WTC11 (cell line): ENCODE measurements at regions not wholly inside any gene's neighbourhood (a gene's known extent, or its start where the extent isn't known, plus 50 kb on each side); places are given as distances from the start of the nearest gene placed in this dataset.

Experiments used
- ATAC-seq: fragments of 200-7000 bp; cut with Tn5 transposase; 2 replicates; pipeline ENCODE4 v1.10.0; 2021; ENCODE audit warnings: mild to moderate bottlenecking, moderate library complexity
- CTCF ChIA-PET: fragments of 300-600 bp; sonication (Branson Sonifier 250); formaldehyde crosslinking; loops from one replicate; lab custom pipeline; 2021; ENCODE audit warnings: antibody characterized with exemption; lab: Charles Lee
- POLR2A ChIA-PET: fragments of 350-600 bp; sonication (Branson Sonifier 250); formaldehyde crosslinking; loops from one replicate; lab custom pipeline; 2021; ENCODE audit warnings: antibody characterized with exemption; lab: Charles Lee
- DNase-seq: peaks from one replicate; pipeline ENCODE4 v3.0.0; 2021; ENCODE audit warnings: low spot score
- H3K27ac Mint-ChIP-seq: 2 replicates; pipeline ENCODE4 v1.8.0; 2021; ENCODE audit warnings: mixed read lengths
- H3K27me3 Mint-ChIP-seq: 2 replicates; pipeline ENCODE4 v1.8.0; 2021; ENCODE audit warnings: low read depth, mild to moderate bottlenecking, moderate library complexity, mixed read lengths
- H3K36me3 Mint-ChIP-seq: 2 replicates; pipeline ENCODE4 v1.8.0; 2021; ENCODE audit warnings: mixed read lengths
- H3K4me1 Mint-ChIP-seq: 2 replicates; pipeline ENCODE4 v1.8.0; 2022; ENCODE audit warnings: mixed read lengths
- H3K4me3 Mint-ChIP-seq: 2 replicates; pipeline ENCODE4 v1.8.0; 2021; ENCODE audit warnings: mild to moderate bottlenecking, moderate library complexity, mixed read lengths
- H3K9me3 Mint-ChIP-seq: 2 replicates; pipeline ENCODE4 v1.8.0; 2021; ENCODE audit warnings: mixed read lengths
- HMGA2 ChIP-seq: fragments of 250-450 bp; sonication (Bioruptor Pico); IDR thresholded peaks from 2 replicates; pipeline ENCODE4 v1.4.0; 2021; ENCODE audit warnings: mild to moderate bottlenecking, moderate library complexity
- MYBL2 ChIP-seq: sonication (generic); formaldehyde crosslinking; IDR thresholded peaks from 2 replicates; pipeline ENCODE4 v1.8.1; 2023; ENCODE audit warnings: mild to moderate bottlenecking, moderate library complexity, missing genetic modification reagents
- NFE2L1 ChIP-seq: sonication (generic); formaldehyde crosslinking; IDR thresholded peaks from 2 replicates; pipeline ENCODE4 v1.8.1; 2023; ENCODE audit warnings: missing genetic modification reagents
- NFYB ChIP-seq: sonication (generic); formaldehyde crosslinking; conservative IDR thresholded peaks from 2 replicates; pipeline ENCODE4 v1.8.0; 2022; ENCODE audit warnings: low read depth, missing genetic modification reagents
- NR3C1 ChIP-seq: sonication (generic); formaldehyde crosslinking; conservative IDR thresholded peaks from 2 replicates; pipeline ENCODE4 v1.8.1; 2023; ENCODE audit warnings: low read depth, mild to moderate bottlenecking, missing genetic modification reagents
- PRRX2 ChIP-seq: fragments of 250-450 bp; sonication (Bioruptor Pico); IDR thresholded peaks from 2 replicates; pipeline ENCODE4 v1.8.0; 2021; ENCODE audit warnings: mild to moderate bottlenecking
- RORB ChIP-seq: fragments of 250-450 bp; sonication (Bioruptor Pico); IDR thresholded peaks from 2 replicates; pipeline ENCODE4 v1.9.0; 2021; ENCODE audit warnings: mild to moderate bottlenecking
- SMAD4 ChIP-seq: sonication (generic); formaldehyde crosslinking; IDR thresholded peaks from 2 replicates; pipeline ENCODE4 v1.8.0; 2022; ENCODE audit warnings: mild to moderate bottlenecking, missing genetic modification reagents
- SOX15 ChIP-seq: fragments of 250-450 bp; sonication (Bioruptor Pico); IDR thresholded peaks from 2 replicates; pipeline ENCODE4 v1.9.0; 2021; ENCODE audit warnings: mild to moderate bottlenecking
- TP53 ChIP-seq: sonication (generic); formaldehyde crosslinking; IDR thresholded peaks from 2 replicates; pipeline ENCODE4 v1.8.1; 2023; ENCODE audit warnings: mild to moderate bottlenecking, missing genetic modification reagents
- ZNF232 ChIP-seq: sonication (generic); formaldehyde crosslinking; IDR thresholded peaks from 2 replicates; pipeline ENCODE4 v1.8.0; 2022; ENCODE audit warnings: mild to moderate bottlenecking, missing genetic modification reagents
- ZNF317 ChIP-seq: sonication (generic); formaldehyde crosslinking; IDR thresholded peaks from 2 replicates; pipeline ENCODE4 v1.8.1; 2023; ENCODE audit warnings: low read depth, mild to moderate bottlenecking, moderate library complexity, missing genetic modification reagents, borderline replicate concordance
- ZNF671 ChIP-seq: fragments of 250-450 bp; sonication (Bioruptor Pico); IDR thresholded peaks from 2 replicates; pipeline ENCODE4 v1.8.0; 2021; ENCODE audit warnings: mild to moderate bottlenecking
- TF ChIP-seq, protein P1 (sequence below): sonication (generic); formaldehyde crosslinking; IDR thresholded peaks from 2 replicates; pipeline ENCODE4 v1.8.1; 2023; ENCODE audit warnings: mild to moderate bottlenecking, missing genetic modification reagents
- TF ChIP-seq, protein P2 (sequence below): sonication (generic); formaldehyde crosslinking; conservative IDR thresholded peaks from 2 replicates; pipeline ENCODE4 v1.8.1; 2023; ENCODE audit warnings: mild to moderate bottlenecking, low read depth, missing genetic modification reagents, moderate library complexity
- TF ChIP-seq, protein P3 (sequence below): fragments of 250-450 bp; sonication (Bioruptor Pico); conservative IDR thresholded peaks from 2 replicates; pipeline ENCODE4 v1.9.0; 2021; ENCODE audit warnings: mild to moderate bottlenecking
- TF ChIP-seq, protein P4 (sequence below): fragments of 250-450 bp; sonication (Bioruptor Pico); IDR thresholded peaks from 2 replicates; pipeline ENCODE4 v1.9.0; 2021; ENCODE audit warnings: moderate library complexity, mild to moderate bottlenecking, inconsistent platforms, borderline replicate concordance
- TF ChIP-seq, protein P5 (sequence below): fragments of 200-600 bp; IDR thresholded peaks from 2 replicates; pipeline ENCODE4 v1.8.0; 2022; ENCODE audit warnings: antibody characterized with exemption
- TF ChIP-seq, protein P6 (sequence below): sonication (generic); formaldehyde crosslinking; conservative IDR thresholded peaks from 2 replicates; pipeline ENCODE4 v1.8.1; 2022; ENCODE audit warnings: mild to moderate bottlenecking, missing genetic modification reagents
- TF ChIP-seq, protein P7 (sequence below): sonication (generic); formaldehyde crosslinking; IDR thresholded peaks from 2 replicates; pipeline ENCODE4 v1.8.1; 2023; ENCODE audit warnings: mild to moderate bottlenecking, moderate library complexity, missing genetic modification reagents

DNA sequence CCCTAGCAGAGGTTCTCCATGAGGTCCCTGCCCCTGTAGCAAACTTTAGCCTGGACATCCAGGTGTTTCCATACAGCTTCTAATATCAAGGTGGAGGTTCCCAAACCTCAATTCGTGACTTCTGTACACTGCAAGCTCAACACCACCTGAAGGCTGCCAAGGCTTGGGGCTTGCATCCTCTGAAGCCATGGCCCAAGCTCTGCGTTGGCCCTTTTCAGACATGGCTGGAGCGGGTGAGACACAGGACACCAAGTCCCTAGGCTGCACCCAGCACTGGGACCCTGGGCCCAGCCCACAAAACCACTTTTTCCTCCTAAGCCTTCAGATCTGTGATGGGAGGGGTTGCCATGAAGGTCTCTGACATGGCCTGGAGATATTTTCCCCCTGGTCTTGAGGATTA is 1292.0 kb downstream of the CDH8 start (continued):
- TF ChIP-seq, protein P1, sequence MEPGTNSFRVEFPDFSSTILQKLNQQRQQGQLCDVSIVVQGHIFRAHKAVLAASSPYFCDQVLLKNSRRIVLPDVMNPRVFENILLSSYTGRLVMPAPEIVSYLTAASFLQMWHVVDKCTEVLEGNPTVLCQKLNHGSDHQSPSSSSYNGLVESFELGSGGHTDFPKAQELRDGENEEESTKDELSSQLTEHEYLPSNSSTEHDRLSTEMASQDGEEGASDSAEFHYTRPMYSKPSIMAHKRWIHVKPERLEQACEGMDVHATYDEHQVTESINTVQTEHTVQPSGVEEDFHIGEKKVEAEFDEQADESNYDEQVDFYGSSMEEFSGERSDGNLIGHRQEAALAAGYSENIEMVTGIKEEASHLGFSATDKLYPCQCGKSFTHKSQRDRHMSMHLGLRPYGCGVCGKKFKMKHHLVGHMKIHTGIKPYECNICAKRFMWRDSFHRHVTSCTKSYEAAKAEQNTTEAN (CRISPR knock-in tag) = no peak
- no peak for TF ChIP-seq MYBL2 (CRISPR knock-in tag)
- TF ChIP-seq TP53 (CRISPR knock-in tag) = no peak

DNA sequence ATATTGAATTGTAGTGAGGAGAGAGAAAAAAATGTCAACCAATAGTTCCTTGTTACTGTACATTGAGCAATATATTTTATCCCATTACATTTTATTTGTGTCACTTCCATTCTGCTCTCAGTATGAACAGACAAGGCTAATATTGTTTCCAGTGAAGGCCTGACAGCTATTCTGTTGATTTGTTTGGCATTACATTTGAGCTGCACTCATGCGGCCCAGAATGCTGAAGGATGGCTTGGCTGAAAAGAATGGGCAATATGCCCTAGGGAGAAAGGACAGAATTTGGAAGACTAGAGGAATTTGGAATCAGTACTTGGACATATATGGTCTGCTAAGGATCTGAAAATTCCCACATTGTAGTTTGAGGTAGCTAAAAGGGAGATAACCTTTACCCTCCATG is 1294.4 kb downstream of the CDH8 start:
- POLR2A ChIA-PET = no interaction called here
- DNase-seq = no peak
- TF ChIP-seq, protein P2, sequence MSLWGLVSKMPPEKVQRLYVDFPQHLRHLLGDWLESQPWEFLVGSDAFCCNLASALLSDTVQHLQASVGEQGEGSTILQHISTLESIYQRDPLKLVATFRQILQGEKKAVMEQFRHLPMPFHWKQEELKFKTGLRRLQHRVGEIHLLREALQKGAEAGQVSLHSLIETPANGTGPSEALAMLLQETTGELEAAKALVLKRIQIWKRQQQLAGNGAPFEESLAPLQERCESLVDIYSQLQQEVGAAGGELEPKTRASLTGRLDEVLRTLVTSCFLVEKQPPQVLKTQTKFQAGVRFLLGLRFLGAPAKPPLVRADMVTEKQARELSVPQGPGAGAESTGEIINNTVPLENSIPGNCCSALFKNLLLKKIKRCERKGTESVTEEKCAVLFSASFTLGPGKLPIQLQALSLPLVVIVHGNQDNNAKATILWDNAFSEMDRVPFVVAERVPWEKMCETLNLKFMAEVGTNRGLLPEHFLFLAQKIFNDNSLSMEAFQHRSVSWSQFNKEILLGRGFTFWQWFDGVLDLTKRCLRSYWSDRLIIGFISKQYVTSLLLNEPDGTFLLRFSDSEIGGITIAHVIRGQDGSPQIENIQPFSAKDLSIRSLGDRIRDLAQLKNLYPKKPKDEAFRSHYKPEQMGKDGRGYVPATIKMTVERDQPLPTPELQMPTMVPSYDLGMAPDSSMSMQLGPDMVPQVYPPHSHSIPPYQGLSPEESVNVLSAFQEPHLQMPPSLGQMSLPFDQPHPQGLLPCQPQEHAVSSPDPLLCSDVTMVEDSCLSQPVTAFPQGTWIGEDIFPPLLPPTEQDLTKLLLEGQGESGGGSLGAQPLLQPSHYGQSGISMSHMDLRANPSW (CRISPR knock-in tag) = no peak
- TF ChIP-seq, protein P3, sequence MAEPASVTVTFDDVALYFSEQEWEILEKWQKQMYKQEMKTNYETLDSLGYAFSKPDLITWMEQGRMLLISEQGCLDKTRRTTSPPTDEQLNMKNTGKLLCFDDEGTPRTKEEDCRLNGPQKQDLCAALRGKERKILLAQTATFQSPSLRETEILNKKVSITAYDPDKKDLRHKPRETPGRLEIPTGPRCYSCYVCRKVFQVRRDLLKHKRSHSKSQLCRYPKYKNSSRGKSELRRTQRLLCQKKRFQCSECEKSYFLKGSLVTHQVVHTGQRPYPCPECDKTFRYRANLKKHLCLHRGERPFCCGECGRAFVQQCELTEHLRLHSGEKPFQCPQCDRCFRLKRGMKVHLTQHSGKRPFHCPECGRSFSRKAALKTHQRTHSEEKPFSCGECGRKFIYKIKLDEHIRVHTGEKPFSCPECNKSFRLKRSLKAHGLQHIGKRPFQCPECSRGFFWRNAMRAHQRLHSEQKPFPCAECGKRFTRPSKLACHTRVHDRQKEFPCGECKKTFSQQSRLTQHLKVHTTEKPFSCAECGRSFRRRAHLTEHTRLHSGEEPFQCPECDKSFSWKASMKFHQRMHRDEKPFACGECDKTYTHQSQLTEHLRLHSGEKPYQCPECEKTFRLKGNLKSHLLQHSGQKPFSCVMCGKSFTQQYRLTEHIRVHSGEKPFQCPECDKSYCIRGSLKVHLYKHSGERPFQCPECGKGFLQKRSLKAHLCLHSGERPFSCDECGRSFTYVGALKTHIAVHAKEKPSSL (CRISPR knock-in tag) = no peak
- TF ChIP-seq, protein P4, sequence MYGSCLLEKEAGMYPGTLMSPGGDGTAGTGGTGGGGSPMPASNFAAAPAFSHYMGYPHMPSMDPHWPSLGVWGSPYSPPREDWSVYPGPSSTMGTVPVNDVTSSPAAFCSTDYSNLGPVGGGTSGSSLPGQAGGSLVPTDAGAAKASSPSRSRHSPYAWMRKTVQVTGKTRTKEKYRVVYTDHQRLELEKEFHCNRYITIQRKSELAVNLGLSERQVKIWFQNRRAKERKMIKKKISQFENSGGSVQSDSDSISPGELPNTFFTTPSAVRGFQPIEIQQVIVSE = no peak
- no peak for TF ChIP-seq ZNF232 (CRISPR knock-in tag)
- TF ChIP-seq HMGA2 (CRISPR knock-in tag) = no peak
- no peak for TF ChIP-seq SOX15
- no peak for TF ChIP-seq ZNF317
- TF ChIP-seq NFE2L1 (CRISPR knock-in tag) = no peak
- TF ChIP-seq, protein P5, sequence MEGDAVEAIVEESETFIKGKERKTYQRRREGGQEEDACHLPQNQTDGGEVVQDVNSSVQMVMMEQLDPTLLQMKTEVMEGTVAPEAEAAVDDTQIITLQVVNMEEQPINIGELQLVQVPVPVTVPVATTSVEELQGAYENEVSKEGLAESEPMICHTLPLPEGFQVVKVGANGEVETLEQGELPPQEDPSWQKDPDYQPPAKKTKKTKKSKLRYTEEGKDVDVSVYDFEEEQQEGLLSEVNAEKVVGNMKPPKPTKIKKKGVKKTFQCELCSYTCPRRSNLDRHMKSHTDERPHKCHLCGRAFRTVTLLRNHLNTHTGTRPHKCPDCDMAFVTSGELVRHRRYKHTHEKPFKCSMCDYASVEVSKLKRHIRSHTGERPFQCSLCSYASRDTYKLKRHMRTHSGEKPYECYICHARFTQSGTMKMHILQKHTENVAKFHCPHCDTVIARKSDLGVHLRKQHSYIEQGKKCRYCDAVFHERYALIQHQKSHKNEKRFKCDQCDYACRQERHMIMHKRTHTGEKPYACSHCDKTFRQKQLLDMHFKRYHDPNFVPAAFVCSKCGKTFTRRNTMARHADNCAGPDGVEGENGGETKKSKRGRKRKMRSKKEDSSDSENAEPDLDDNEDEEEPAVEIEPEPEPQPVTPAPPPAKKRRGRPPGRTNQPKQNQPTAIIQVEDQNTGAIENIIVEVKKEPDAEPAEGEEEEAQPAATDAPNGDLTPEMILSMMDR = no peak
- TF ChIP-seq, all 79 proteins: peak for 0
- no peaks in the 10 kb centered on the region for H3K27me3 Mint-ChIP-seq
- CTCF ChIA-PET = no interaction called here
- H3K27ac Mint-ChIP-seq = no peak overlapping the region
- H3K36me3 Mint-ChIP-seq = no peaks in the 10 kb centered on the region
- H3K4me1 Mint-ChIP-seq = peaks cover 8% of the 10 kb centered on the region
- ATAC-seq = no peak
- peaks cover 4% of the 10 kb centered on the region for H3K9me3 Mint-ChIP-seq
- H3K4me3 Mint-ChIP-seq = no peak overlapping the region

DNA sequence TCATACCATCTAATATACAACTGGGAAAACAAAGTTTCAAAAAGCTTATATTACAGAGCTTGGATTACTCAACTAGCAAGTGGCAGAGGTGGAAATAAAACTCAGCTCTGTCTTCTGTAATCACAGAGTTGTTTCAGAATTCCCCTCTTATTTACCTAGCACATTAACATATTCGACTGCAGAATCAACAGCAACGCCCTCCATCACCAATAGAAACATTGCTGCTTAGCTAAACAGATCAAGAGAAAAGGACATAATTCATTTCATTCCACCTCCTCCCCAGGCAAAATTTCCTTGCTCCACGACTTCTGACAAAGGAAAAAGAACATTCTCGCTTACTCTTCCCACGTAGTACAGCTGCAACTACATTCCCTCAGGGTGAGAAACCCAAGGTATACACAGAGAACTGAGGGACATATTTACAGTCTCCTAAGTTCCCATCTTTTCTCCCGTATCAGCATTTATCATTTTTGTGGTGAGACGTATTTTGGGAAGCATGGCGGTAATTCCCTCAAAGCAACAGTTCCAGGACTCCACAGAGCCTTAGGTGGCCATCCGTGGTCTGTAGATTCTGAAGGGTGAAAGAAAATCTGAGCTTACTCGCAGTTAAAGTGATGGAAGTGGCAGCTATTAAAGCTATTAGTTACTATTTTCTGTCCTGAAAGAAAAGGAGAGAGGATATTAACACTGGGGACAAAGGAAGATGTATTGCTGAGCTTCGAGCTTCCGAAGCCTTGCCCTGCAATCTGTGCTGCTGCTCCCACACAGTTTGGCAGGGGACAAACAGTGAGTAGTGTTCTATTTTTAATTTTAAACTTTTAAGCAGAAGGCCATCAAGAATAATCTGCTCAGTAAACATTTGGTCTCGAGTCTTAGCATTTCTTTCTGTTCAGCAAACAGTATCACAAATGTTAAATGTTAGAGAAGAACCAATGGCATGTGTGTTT is 1296.2 kb downstream of the CDH8 start:
- POLR2A ChIA-PET = no interaction called here
- no peaks in the 10 kb centered on the region for H3K36me3 Mint-ChIP-seq
- TF ChIP-seq, protein P6, sequence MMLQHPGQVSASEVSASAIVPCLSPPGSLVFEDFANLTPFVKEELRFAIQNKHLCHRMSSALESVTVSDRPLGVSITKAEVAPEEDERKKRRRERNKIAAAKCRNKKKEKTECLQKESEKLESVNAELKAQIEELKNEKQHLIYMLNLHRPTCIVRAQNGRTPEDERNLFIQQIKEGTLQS (CRISPR knock-in tag) = no peak
- TF ChIP-seq, protein P7, sequence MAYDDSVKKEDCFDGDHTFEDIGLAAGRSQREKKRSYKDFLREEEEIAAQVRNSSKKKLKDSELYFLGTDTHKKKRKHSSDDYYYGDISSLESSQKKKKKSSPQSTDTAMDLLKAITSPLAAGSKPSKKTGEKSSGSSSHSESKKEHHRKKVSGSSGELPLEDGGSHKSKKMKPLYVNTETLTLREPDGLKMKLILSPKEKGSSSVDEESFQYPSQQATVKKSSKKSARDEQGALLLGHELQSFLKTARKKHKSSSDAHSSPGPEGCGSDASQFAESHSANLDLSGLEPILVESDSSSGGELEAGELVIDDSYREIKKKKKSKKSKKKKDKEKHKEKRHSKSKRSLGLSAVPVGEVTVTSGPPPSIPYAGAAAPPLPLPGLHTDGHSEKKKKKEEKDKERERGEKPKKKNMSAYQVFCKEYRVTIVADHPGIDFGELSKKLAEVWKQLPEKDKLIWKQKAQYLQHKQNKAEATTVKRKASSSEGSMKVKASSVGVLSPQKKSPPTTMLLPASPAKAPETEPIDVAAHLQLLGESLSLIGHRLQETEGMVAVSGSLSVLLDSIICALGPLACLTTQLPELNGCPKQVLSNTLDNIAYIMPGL (CRISPR knock-in tag) = no peak
- TF ChIP-seq SMAD4 (CRISPR knock-in tag) (no peak), RORB (CRISPR knock-in tag) (no peak), PRRX2 (CRISPR knock-in tag) (no peak), NFYB (CRISPR knock-in tag) (no peak), NR3C1 (no peak), MYBL2 (CRISPR knock-in tag) (no peak), ZNF671 (no peak)
- TF ChIP-seq, protein P3 (CRISPR knock-in tag) = no peak

More for the DNA sequence above, 1296.2 kb downstream of the CDH8 start:
- Mint-ChIP-seq H3K4me1 (peaks cover 8% of the 10 kb centered on the region), H3K27me3 (no peaks in the 10 kb centered on the region), H3K9me3 (peaks cover 13% of the 10 kb centered on the region), H3K4me3 (no peak overlapping the region), H3K27ac (no peak overlapping the region)
- CTCF ChIA-PET = no interaction called here
- no peak for ATAC-seq
- no peak for DNase-seq
